ENCODE measurements at regions not wholly inside any gene's neighbourhood (a gene's known extent, or its start where the extent isn't known, plus 50 kb on each side); places are given as distances from the start of the nearest gene placed in this dataset.

- Histone ChIP-seq H3K4me3 (ENCODE audit: low read depth, low read length, poor library complexity, severe bottlenecking) (no peak overlapping the region), H3K4me1 (ENCODE audit: insufficient read depth, low read length, poor library complexity, severe bottlenecking) (no peaks in the 10 kb centered on the region), H3K27me3 (replicated peaks; ENCODE audit: insufficient read depth, low read depth, low read length, poor library complexity) (peaks cover 6% of the 10 kb centered on the region), H3K27ac (ENCODE audit: low read depth, low read length, poor library complexity, severe bottlenecking) (no peak overlapping the region), H3K36me3 (ENCODE audit: insufficient read depth, low read length, poor library complexity, severe bottlenecking) (no peaks in the 10 kb centered on the region), H3K9me3 (ENCODE audit: low read depth, low read length, poor library complexity, severe bottlenecking) (no peaks in the 10 kb centered on the region)
- no peak for TF ChIP-seq EZH2 (IDR thresholded peaks at IDR 0.05; ENCODE audit: borderline replicate concordance, low read depth, low read length, poor library complexity, severe bottlenecking)
- TF ChIP-seq, protein P1, sequence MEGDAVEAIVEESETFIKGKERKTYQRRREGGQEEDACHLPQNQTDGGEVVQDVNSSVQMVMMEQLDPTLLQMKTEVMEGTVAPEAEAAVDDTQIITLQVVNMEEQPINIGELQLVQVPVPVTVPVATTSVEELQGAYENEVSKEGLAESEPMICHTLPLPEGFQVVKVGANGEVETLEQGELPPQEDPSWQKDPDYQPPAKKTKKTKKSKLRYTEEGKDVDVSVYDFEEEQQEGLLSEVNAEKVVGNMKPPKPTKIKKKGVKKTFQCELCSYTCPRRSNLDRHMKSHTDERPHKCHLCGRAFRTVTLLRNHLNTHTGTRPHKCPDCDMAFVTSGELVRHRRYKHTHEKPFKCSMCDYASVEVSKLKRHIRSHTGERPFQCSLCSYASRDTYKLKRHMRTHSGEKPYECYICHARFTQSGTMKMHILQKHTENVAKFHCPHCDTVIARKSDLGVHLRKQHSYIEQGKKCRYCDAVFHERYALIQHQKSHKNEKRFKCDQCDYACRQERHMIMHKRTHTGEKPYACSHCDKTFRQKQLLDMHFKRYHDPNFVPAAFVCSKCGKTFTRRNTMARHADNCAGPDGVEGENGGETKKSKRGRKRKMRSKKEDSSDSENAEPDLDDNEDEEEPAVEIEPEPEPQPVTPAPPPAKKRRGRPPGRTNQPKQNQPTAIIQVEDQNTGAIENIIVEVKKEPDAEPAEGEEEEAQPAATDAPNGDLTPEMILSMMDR (conservative IDR thresholded peaks at IDR 0.05; ENCODE audit: low read depth, low read length) = no peak
- BruUV-seq (replicated peaks) = no TSS peak
- POLR2A ChIA-PET (ENCODE audit: low non-redundant PET) = no interaction called here
- DNase-seq (ENCODE audit: low spot score) = no peak
- intact Hi-C loops (cut with micrococcal nuclease; ENCODE audit: unreplicated experiment) = no loop called here
- CTCF ChIA-PET = interaction anchor here (3.8 kb wide), 1 partner anchor 88 kb away, joined by 40 read pairs; no protein-coding TSS in a partner anchor
Observed at GRCh38 chr17:6915620-6916019, 80.2 kb upstream of the ALOX12 start.

DNA sequence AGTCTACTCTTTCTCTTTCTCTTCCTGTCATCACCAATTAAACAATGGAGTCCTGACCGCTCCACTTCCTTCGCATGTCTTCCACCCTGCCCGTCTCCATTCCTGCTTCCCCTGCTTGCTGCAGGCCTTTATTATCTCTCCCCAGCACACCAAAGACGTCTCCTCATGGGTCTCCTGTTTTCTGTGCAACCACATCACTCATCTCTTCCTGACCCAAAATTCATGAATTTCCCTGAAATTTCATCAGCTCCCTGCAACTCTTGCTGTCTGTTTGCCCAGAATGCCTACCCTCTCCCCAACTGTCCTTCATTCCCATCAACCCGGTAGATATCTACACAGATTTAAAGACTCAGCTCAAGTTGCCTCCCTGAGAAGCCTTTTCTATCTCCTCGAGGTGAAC, 76.7 kb upstream of the ALOX12 start:
- H3K27me3 ChIP-seq (replicated peaks; ENCODE audit: insufficient read depth, low read depth, low read length, poor library complexity) = peaks cover 6% of the 10 kb centered on the region
- CTCF ChIA-PET = interaction anchor here (0.6 kb wide), 1 partner anchor 9 kb away, joined by 3 read pairs; no protein-coding TSS in a partner anchor
- POLR2A ChIA-PET (ENCODE audit: low non-redundant PET) = no interaction called here
- H3K4me3 ChIP-seq (ENCODE audit: low read depth, low read length, poor library complexity, severe bottlenecking) = no peak overlapping the region
- no peaks in the 10 kb centered on the region for H3K4me1 ChIP-seq (ENCODE audit: insufficient read depth, low read length, poor library complexity, severe bottlenecking)
- H3K36me3 ChIP-seq (ENCODE audit: insufficient read depth, low read length, poor library complexity, severe bottlenecking) = no peaks in the 10 kb centered on the region
- no TSS peak for BruUV-seq (replicated peaks)
- DNase-seq (ENCODE audit: low spot score) = no peak
- no peaks in the 10 kb centered on the region for H3K9me3 ChIP-seq (ENCODE audit: low read depth, low read length, poor library complexity, severe bottlenecking)
- intact Hi-C loops (cut with micrococcal nuclease; ENCODE audit: unreplicated experiment) = no loop called here
- TF ChIP-seq, protein P1 (conservative IDR thresholded peaks at IDR 0.05; ENCODE audit: low read depth, low read length) = no peak
- TF ChIP-seq EZH2 (IDR thresholded peaks at IDR 0.05; ENCODE audit: borderline replicate concordance, low read depth, low read length, poor library complexity, severe bottlenecking) = no peak
- H3K27ac ChIP-seq (ENCODE audit: low read depth, low read length, poor library complexity, severe bottlenecking) = no peak overlapping the region

DNA sequence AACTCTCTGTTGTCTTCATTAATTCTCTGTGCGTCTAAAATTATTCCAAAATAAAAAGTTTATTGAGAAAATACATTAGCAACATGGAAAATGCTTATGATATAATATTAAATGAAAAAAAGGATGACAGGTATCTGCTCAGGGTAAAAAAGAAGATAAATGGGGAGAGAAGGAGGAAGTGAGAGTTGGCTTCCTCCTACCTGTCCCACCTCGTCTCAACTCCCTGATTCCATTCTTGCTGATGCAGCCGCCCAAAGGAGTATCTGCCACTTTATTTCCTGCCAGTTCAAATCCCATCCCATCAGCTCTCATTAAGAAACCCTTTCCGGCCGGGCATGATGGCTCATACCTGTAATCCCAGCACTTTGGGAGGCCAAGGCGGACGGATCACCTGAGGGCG, 72.5 kb upstream of the ALOX12 start:
- no TSS peak for BruUV-seq (replicated peaks)
- Histone ChIP-seq H3K36me3 (ENCODE audit: insufficient read depth, low read length, poor library complexity, severe bottlenecking) (no peaks in the 10 kb centered on the region), H3K9me3 (ENCODE audit: low read depth, low read length, poor library complexity, severe bottlenecking) (no peaks in the 10 kb centered on the region), H3K27ac (ENCODE audit: low read depth, low read length, poor library complexity, severe bottlenecking) (no peak overlapping the region), H3K4me1 (ENCODE audit: insufficient read depth, low read length, poor library complexity, severe bottlenecking) (peaks cover 14% of the 10 kb centered on the region), H3K27me3 (replicated peaks; ENCODE audit: insufficient read depth, low read depth, low read length, poor library complexity) (no peaks in the 10 kb centered on the region), H3K4me3 (ENCODE audit: low read depth, low read length, poor library complexity, severe bottlenecking) (no peak overlapping the region)
- POLR2A ChIA-PET (ENCODE audit: low non-redundant PET) = no interaction called here
- CTCF ChIA-PET = no interaction called here
- intact Hi-C loops (cut with micrococcal nuclease; ENCODE audit: unreplicated experiment) = no loop called here
- DNase-seq (ENCODE audit: low spot score) = no peak
- TF ChIP-seq, protein P1 (conservative IDR thresholded peaks at IDR 0.05; ENCODE audit: low read depth, low read length) = no peak
- no peak for TF ChIP-seq EZH2 (IDR thresholded peaks at IDR 0.05; ENCODE audit: borderline replicate concordance, low read depth, low read length, poor library complexity, severe bottlenecking)
